GM21390 (cell line): ENCODE measurements at regions not wholly inside any gene's neighbourhood (a gene's known extent, or its start where the extent isn't known, plus 50 kb on each side); places are given as distances from the start of the nearest gene placed in this dataset.
"Not testable (repeated sequence)": the region's sequence is repeated elsewhere in the genome, so short reads cannot be mapped to it uniquely, and the experiment has no call there.

Experiments used
- ATAC-seq: cut with Tn5 transposase; IDR thresholded peaks from one replicate; pipeline ENCODE4 v1.9.1; 2021; ENCODE audit not compliant: unreplicated experiment

GRCh38 chrX:37075892-37076595 lies 67.9 kb downstream of the FAM47C start:
- ATAC-seq = peak; percentile 73

- ATAC-seq = no peak
Observed at GRCh38 chrX:37076983-37077382, 68.8 kb downstream of the FAM47C start.

GRCh38 chrX:37077646-37078433 lies 69.7 kb downstream of the FAM47C start:
- ATAC-seq = no peak

GRCh38 chrX:37078434-37078703 lies 70.2 kb downstream of the FAM47C start:
- ATAC-seq = no peak

GRCh38 chrX:37083880-37084279 lies 75.7 kb downstream of the FAM47C start:
- ATAC-seq = no peak

GRCh38 chrX:37085699-37086098 lies 77.5 kb downstream of the FAM47C start:
- ATAC-seq = not testable (repeated sequence)

- not testable (repeated sequence) for ATAC-seq
Observed at GRCh38 chrX:37086820-37087219, 78.7 kb downstream of the FAM47C start.

- ATAC-seq = not testable (repeated sequence)
Observed at GRCh38 chrX:37087875-37088274, 79.7 kb downstream of the FAM47C start.

GRCh38 chrX:37088778-37089177 lies 80.6 kb downstream of the FAM47C start:
- ATAC-seq = not testable (repeated sequence)

GRCh38 chrX:37090142-37090541 lies 82.0 kb downstream of the FAM47C start:
- ATAC-seq = not testable (repeated sequence)

- not testable (repeated sequence) for ATAC-seq
Observed at GRCh38 chrX:37096422-37097124, 88.4 kb downstream of the FAM47C start.
